Osteoblast (primary cell): ENCODE measurements at regions not wholly inside any gene's neighbourhood (a gene's known extent, or its start where the extent isn't known, plus 50 kb on each side); places are given as distances from the start of the nearest gene placed in this dataset.

ENCODE experiments used
- DNase-seq: peaks from one replicate; pipeline ENCODE4 v3.0.0; 2011; ENCODE audit warnings: low spot score, mixed read lengths; ENCODE audit not compliant: insufficient read length; ENCODE audit errors: missing footprints
- H2AFZ ChIP-seq: 2 replicates; pipeline ENCODE4 v1.6.0; 2011; ENCODE audit warnings: mild to moderate bottlenecking, low read length
- H3K27ac ChIP-seq: 2 replicates; pipeline ENCODE4 v1.5.1; 2011; ENCODE audit warnings: mild to moderate bottlenecking, low read depth, low read length, moderate library complexity
- H3K27me3 ChIP-seq: 2 replicates; pipeline ENCODE4 v1.6.0; 2012; ENCODE audit warnings: mild to moderate bottlenecking, control low read depth, inconsistent platforms, low read length, moderate library complexity; ENCODE audit not compliant: insufficient read depth
- H3K36me3 ChIP-seq: 2 replicates; pipeline ENCODE4 v1.5.1; 2011; ENCODE audit warnings: mild to moderate bottlenecking, low read length, control low read depth, moderate library complexity; ENCODE audit not compliant: insufficient read depth
- H3K4me1 ChIP-seq: 2 replicates; pipeline ENCODE4 v1.5.1; 2011; ENCODE audit warnings: mild to moderate bottlenecking, low read length, control low read depth, moderate library complexity; ENCODE audit not compliant: insufficient read depth
- H3K4me2 ChIP-seq: 2 replicates; pipeline ENCODE4 v1.6.0; 2011; ENCODE audit warnings: mild to moderate bottlenecking, low read length; ENCODE audit not compliant: insufficient read depth
- H3K4me3 ChIP-seq: fragments of 200-600 bp; sonication (generic); 3 replicates; pipeline ENCODE4 v1.5.1; 2012; ENCODE audit warnings: mild to moderate bottlenecking, low read length, inconsistent platforms; ENCODE audit not compliant: insufficient read depth
- H3K79me2 ChIP-seq: 2 replicates; pipeline ENCODE4 v1.6.0; 2012; ENCODE audit warnings: mild to moderate bottlenecking, low read length, control low read depth, inconsistent platforms; ENCODE audit not compliant: insufficient read depth
- H3K9me3 ChIP-seq: 2 replicates; pipeline ENCODE4 v1.5.1; 2011; ENCODE audit warnings: low read depth, low read length, control low read depth
- H4K20me1 ChIP-seq: 2 replicates; pipeline ENCODE4 v1.6.0; 2012; ENCODE audit warnings: mild to moderate bottlenecking, low read length, control low read depth; ENCODE audit not compliant: insufficient read depth
- CTCF ChIP-seq: IDR thresholded peaks from 2 replicates; pipeline ENCODE4 v1.5.1; 2011; ENCODE audit warnings: mild to moderate bottlenecking, low read depth, low read length, moderate library complexity; ENCODE audit errors: extremely low read depth

GRCh38 chr4:30836231-30836630 is 116.1 kb downstream of the PCDH7 start:
- Histone ChIP-seq H3K4me2 (no peak overlapping the region), H3K4me3 (no peak overlapping the region), H3K27ac (no peak overlapping the region), H3K27me3 (no peaks in the 10 kb centered on the region), H3K79me2 (no peaks in the 10 kb centered on the region), H3K4me1 (no peaks in the 10 kb centered on the region), H3K9me3 (peaks cover 2% of the 10 kb centered on the region), H2AFZ (no peak overlapping the region), H3K36me3 (no peaks in the 10 kb centered on the region), H4K20me1 (no peaks in the 10 kb centered on the region)
- no peak for DNase-seq
- no peak for TF ChIP-seq CTCF

- no peak overlapping the region for H3K4me2 ChIP-seq
- no peak for TF ChIP-seq CTCF
- no peak for DNase-seq
These were observed 117.0 kb downstream of the PCDH7 start for GRCh38 chr4:30837131-30837539.

GRCh38 chr4:30837861-30838260 is 117.7 kb downstream of the PCDH7 start:
- Histone ChIP-seq H3K27me3 (no peaks in the 10 kb centered on the region), H3K4me1 (no peaks in the 10 kb centered on the region), H2AFZ (no peak overlapping the region), H3K4me3 (no peak overlapping the region), H3K79me2 (no peaks in the 10 kb centered on the region), H3K4me2 (no peak overlapping the region), H4K20me1 (no peaks in the 10 kb centered on the region), H3K9me3 (peaks cover 2% of the 10 kb centered on the region), H3K27ac (no peak overlapping the region), H3K36me3 (no peaks in the 10 kb centered on the region)
- no peak for DNase-seq
- no peak for TF ChIP-seq CTCF

More at GRCh38 chr4:30837131-30837539, 117.0 kb downstream of the PCDH7 start:
- no peaks in the 10 kb centered on the region for H3K4me1 ChIP-seq
- no peaks in the 10 kb centered on the region for H4K20me1 ChIP-seq
- no peak overlapping the region for H2AFZ ChIP-seq
- H3K4me3 ChIP-seq, result no peak overlapping the region
- H3K27ac ChIP-seq, result no peak overlapping the region
- no peaks in the 10 kb centered on the region for H3K36me3 ChIP-seq
- H3K9me3 ChIP-seq, result peaks cover 2% of the 10 kb centered on the region
- H3K27me3 ChIP-seq, result no peaks in the 10 kb centered on the region
- no peaks in the 10 kb centered on the region for H3K79me2 ChIP-seq

- DNase-seq, result no peak
- no peaks in the 10 kb centered on the region for H3K79me2 ChIP-seq
- H3K4me3 ChIP-seq, result no peak overlapping the region
- H3K27me3 ChIP-seq, result no peaks in the 10 kb centered on the region
- H4K20me1 ChIP-seq, result no peaks in the 10 kb centered on the region
- H3K4me2 ChIP-seq, result no peak overlapping the region
- no peak overlapping the region for H3K27ac ChIP-seq
- TF ChIP-seq CTCF, result no peak
- peaks cover 2% of the 10 kb centered on the region for H3K9me3 ChIP-seq
- no peaks in the 10 kb centered on the region for H3K4me1 ChIP-seq
- H2AFZ ChIP-seq, result no peak overlapping the region
- no peaks in the 10 kb centered on the region for H3K36me3 ChIP-seq
These were observed 118.2 kb downstream of the PCDH7 start for GRCh38 chr4:30838331-30838730.
